HG02642 (cell line): ENCODE measurements at regions not wholly inside any gene's neighbourhood (a gene's known extent, or its start where the extent isn't known, plus 50 kb on each side); places are given as distances from the start of the nearest gene placed in this dataset.
"Not testable (repeated sequence)": the region's sequence is repeated elsewhere in the genome, so short reads cannot be mapped to it uniquely, and the experiment has no call there.

Source experiments
- ATAC-seq: cut with Tn5 transposase; IDR thresholded peaks from one replicate; pipeline ENCODE4 v1.9.1; 2021; ENCODE audit warnings: mild to moderate bottlenecking; ENCODE audit not compliant: unreplicated experiment, poor library complexity

DNA sequence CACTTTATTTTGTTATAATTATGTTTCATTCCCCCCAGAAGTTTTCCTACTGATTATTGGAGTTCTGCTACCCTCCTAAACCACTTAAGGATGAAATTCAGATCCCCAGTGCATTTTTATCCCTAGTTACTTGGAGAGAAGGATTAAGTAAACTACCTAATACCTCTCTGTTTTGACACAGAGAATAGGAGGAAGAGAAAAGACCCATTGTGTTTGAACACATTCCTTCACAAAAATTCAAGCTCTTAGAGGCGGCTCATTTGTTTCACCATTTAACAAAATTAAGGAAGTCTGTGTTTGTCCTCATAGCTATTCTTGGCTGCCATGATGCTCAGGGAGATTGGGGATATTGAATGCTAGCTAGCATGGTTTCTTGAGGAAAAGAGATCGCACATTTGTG, 492.6 kb downstream of the EBF1 start:
- no peak for ATAC-seq

DNA sequence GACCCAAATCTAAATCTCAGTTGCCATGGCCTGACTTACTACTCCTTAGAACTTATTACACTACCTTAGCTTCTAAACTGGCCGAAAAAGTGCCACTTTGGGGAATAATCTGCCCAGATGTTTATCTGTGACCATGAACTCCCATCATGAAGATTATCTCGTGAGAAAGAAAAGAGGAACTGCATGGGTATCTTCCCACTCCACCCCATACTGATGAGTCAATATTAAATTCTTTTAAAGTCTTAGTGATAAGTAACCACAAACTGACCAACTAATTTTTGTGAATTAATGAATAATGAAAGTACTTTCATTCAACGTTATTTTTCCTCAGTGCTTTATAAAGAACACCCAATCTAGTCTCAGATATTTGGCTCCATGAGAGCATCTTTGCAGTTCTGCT, 493.5 kb downstream of the EBF1 start:
- ATAC-seq: no peak

DNA sequence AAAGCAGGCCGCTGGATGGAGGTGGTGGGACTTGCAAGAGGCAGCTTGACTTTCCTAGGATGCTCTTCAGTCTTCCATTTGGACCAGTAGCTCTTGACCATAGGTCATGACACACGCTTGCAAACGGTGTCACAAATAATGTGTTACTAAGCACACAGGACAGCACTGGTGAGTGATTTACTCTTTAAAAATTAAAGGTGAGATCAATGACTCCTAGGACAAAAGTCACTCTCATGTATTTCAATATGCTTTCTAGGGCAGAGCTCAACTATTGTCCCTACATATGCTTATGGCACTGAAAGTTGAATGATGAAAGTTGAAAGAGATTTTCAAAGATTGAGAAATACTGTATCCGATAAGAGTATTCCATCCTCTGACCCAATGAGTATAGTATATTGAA, 496.7 kb downstream of the EBF1 start:
- ATAC-seq: no peak

- ATAC-seq: no peak
These were observed 498.6 kb downstream of the EBF1 start for GRCh38 chr5:158601118-158601517.

GRCh38 chr5:158600679-158601078, 499.0 kb downstream of the EBF1 start:
- ATAC-seq: no peak

- no peak for ATAC-seq
These were observed 500.6 kb downstream of the EBF1 start for GRCh38 chr5:158599157-158599556.

- ATAC-seq: no peak
These were observed 505.0 kb downstream of the EBF1 start for GRCh38 chr5:158594595-158595242.

- no peak for ATAC-seq
These were observed 505.8 kb downstream of the EBF1 start for GRCh38 chr5:158593925-158594324.

DNA sequence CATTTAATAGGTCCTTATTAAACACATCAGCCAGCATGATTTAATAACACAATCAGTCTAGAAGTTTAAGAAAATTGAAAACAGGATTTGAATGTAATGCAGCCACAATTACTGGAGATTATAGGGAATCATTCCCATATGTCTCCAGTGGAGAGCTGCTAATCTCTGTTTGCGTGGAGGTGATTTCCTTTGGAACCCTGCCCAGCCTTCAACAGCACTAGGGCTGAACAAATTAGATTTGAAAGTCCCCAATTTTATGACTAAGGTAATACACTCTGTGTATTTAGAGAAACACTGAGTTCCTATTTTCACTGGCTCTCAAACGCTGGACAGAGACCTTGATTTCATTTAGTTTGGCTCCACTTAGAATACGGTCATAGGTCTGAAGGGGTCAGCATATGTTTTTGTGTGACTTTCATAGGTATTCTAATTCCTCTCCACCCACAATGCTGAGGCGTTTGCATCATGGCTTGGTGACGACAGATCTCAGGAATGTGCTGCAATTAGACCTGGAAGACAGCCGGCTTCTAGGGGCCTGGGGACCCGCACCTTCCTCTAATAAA, 508.3 kb downstream of the EBF1 start:
- no peak for ATAC-seq

GRCh38 chr5:158590746-158591300, 508.9 kb downstream of the EBF1 start:
- no peak for ATAC-seq

GRCh38 chr5:158589939-158590338, 509.8 kb downstream of the EBF1 start:
- ATAC-seq: no peak

- no peak for ATAC-seq
These were observed 511.1 kb downstream of the EBF1 start for GRCh38 chr5:158588617-158589016.

- ATAC-seq: no peak
These were observed 513.7 kb downstream of the EBF1 start for GRCh38 chr5:158586054-158586453.

DNA sequence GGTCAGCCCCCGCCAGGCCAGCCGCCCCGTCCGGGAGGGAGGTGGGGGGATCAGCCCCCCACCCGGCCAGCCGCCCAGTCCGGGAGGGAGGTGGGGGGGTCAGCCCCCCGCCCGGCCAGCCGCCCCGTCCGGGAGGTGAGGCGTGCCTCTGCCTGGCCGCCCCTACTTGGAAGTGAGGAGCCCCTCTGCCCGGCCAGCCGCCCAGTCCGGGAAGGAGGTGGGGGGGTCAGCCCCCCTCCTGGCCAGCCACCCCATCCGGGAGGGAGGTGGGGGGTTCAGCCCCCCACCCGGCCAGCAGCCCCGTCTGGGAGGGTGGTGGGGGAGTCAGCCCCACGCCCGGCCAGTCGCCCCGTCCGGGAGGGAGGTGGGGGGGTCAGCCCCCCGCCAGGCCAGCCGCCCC, 517.0 kb downstream of the EBF1 start:
- ATAC-seq: not testable (repeated sequence)

DNA sequence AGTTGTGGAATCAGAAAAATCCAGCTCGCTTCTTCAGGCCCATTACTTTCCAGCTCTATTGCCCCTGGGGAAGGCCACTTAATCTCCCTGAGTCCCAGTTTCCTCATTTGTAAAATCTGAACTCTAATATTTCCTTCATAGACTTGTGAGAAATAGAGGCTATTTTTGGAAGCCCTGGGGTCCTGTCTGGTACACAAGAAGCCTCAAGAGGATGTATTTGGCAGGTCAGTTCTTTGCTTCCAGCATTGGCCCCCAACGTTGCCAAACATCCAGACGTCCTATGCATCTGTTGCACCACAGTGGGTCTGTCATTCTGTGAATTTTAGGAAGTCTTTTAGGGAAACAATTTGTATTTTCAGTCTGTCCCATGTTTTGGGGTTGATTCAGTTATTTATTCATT, 525.9 kb downstream of the EBF1 start:
- no peak for ATAC-seq

- ATAC-seq: no peak
These were observed 529.2 kb downstream of the EBF1 start for GRCh38 chr5:158570502-158570901.

- ATAC-seq: no peak
These were observed 530.2 kb downstream of the EBF1 start for GRCh38 chr5:158569534-158569933.

DNA sequence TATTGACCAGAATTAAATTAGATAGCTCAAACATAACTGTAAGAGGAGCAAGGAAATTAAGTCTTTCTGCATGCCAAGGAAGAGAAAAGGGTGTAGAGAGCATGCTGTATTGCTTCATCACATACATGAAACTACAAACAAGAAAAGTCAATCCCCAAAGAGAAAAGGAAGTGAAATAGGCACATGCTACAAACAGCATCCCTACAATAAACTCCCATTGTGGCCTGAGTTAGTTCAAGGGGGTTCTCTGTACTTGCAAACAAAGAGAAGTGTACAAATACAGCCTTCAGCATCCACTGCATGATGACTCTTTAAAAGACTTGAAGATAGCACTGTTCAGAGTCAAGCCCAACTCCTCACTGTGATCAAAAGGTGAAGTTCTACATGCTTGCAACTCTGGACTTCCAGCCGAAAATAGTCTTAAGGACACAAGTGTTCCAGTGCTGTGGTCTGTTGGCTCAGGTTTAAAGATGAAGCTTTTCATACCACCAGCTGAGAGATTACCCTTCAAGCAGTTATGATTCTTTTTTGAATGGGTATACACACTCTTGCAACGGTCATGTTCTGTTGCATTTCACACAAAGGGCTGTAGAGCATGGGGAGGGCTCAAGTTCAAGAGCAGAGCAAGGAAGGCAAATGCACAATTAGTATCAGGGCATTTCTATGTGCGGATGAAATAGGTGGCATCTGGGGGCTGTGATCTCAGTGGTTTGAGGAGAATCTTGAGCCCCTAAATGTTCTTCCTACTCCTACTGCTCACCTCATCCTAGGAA, 534.5 kb downstream of the EBF1 start:
- ATAC-seq: no peak

GRCh38 chr5:158563760-158564390, 535.8 kb downstream of the EBF1 start:
- ATAC-seq: no peak

DNA sequence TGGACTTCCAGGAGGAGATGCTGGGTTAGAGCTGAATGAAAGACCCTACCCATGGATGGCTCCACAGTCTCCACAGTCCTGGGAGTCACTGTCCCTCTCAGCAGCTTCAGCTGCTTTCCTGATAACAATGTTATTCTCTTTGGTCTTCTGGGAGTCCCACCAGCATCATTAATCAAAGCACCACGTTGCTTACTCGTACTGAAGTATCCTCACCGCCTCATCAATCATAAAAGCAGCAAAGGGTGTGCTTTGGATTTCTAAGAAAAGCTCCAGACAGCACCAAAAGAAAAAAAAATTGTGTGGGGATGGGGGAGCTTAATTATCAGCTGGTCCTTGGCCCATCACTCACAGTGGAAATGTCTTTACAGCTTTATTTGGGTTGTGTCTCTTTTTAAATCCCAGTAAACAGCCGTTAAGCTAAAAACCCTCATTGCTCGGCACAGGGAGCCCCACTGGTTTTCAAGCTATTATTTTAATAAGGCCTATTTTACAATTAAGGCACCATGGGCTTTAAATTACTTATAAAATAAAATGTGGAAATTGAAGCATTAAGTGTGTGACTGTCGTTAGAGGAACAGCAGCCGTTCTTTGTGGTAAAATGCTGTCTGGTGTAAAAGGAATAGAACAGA, 538.0 kb downstream of the EBF1 start:
- ATAC-seq: no peak
